HG02610 (cell line): ENCODE measurements at regions not wholly inside any gene's neighbourhood (a gene's known extent, or its start where the extent isn't known, plus 50 kb on each side); places are given as distances from the start of the nearest gene placed in this dataset.
"Not testable (repeated sequence)": the region's sequence is repeated elsewhere in the genome, so short reads cannot be mapped to it uniquely, and the experiment has no call there.

Experiments
- ATAC-seq: cut with Tn5 transposase; IDR thresholded peaks from one replicate; pipeline ENCODE4 v1.9.1; 2021; ENCODE audit warnings: mild to moderate bottlenecking, moderate library complexity; ENCODE audit not compliant: unreplicated experiment

DNA sequence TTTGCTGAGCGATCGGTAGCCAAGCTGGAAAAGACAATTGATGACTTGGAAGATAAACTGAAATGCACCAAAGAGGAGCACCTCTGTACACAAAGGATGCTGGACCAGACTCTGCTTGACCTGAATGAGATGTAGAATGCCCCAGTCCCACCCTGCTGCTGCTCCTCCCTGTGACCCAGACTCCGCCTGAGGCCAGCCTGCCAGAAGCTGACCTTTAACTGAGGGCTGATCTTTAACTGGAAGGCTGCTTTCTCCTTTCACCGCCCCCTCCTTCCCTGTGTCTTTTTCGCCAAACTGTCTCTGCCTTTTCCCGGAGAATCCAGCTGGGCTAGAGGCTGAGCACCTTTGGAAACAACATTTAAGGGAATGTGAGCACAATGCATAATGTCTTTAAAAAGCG is 109.0 kb upstream of the TOX3 start:
- ATAC-seq, result not testable (repeated sequence)

DNA sequence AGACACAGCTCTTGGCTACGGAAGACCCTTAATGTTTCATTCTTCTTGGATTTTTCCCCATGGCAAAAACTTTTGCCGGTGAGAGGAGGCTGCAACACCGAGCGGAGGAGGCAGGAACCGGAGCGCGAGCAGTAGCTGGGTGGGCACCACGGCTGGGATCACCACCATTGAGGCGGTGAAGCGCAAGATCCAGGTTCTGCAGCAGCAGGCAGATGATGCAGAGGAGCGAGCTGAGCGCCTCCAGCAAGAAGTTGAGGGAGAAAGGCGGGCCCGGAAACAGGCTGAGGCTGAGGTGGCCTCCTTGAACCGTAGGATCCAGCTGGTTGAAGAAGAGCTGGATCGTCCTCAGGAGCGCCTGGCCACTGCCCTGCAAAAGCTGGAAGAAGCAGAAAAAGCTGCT is 108.2 kb upstream of the TOX3 start:
- ATAC-seq, result not testable (repeated sequence)

DNA sequence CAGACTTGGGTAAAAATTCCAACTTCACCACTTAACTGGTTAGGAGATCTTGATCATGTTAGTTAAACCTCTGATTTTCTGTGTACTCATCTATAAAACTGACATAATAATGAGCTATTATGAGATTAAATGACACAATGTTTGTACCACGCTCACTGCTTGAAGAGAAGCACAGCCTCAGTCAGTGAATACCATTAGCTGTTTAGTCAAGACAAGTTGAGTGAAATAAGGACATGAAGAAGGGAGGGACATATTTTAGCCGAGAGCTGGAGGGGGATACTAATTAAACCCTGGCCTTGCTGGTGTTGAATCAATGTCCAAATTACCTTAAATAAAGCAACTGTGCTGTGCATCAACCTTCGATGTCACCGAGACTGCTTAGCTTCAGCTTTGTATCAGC is 105.1 kb upstream of the TOX3 start:
- no peak for ATAC-seq

DNA sequence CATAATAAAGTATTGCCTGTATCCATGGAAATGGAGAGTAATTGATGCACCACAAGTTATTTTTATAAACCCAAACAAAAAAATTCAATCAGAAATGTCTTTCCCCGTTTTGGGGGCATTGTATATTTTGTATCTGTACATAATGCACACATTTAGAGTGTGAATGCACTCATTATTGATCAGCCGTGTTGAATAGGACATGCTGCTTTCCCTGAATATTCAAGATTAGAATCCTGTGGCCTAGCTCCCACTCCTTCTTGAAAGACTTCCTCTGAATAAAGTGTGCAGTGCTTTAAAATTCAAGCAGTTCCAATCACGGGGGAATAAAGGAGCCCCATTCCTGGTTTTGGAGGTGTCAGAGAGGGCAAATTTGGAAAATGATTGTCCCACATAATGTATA is 103.8 kb upstream of the TOX3 start:
- no peak for ATAC-seq

GRCh38 chr16:52650318-52650717 is 103.4 kb upstream of the TOX3 start:
- ATAC-seq, result no peak

- no peak for ATAC-seq
These were observed 102.9 kb upstream of the TOX3 start for GRCh38 chr16:52649870-52650269.

GRCh38 chr16:52647588-52647987 is 100.6 kb upstream of the TOX3 start:
- ATAC-seq, result no peak

DNA sequence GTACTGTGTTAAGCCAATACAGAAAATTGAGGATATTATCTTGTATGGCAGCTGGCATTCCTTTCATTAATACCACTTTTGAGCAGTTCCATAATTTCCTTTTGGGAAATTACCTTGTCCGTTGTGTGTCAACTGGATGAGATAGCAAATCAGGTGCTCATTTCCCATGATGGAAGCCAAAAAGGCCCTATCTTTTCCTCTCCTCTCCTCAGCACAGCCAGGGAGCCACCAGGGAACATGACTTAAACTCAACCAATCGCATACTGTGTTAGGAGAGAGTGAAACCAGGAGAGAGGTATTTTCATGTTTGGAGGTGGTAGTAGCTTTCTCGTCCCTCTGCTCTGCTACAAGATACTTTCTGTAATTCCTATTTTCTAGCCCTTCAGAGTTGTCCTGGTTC is 96.1 kb upstream of the TOX3 start:
- no peak for ATAC-seq

- no peak for ATAC-seq
These were observed 87.6 kb upstream of the TOX3 start for GRCh38 chr16:52634528-52634927.

- ATAC-seq, result no peak
These were observed 87.2 kb upstream of the TOX3 start for GRCh38 chr16:52634104-52634503.

DNA sequence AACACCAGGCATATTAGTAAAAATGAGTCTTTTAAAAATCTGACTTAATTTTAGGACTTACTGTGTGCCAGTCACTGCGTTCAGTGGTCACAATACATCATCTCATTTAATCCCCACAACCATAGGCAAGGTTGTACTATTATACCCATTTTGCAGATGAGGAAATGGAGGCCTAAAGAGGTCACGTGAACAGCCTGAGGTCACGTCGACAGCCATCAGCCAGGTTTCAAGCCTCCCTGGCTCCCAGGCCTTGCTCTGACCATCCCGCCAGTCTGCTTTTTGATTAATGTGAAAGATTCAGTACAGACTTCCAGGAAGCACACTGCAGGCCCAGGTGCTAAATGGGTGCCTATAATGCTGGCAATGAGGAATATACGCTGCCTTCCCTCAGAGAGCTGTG is 86.3 kb upstream of the TOX3 start:
- ATAC-seq, result no peak

GRCh38 chr16:52631711-52632110 is 84.8 kb upstream of the TOX3 start:
- ATAC-seq, result no peak

- no peak for ATAC-seq
These were observed 83.8 kb upstream of the TOX3 start for GRCh38 chr16:52630711-52631110.

- ATAC-seq, result no peak
These were observed 82.4 kb upstream of the TOX3 start for GRCh38 chr16:52629296-52629695.

GRCh38 chr16:52624891-52625290 is 77.9 kb upstream of the TOX3 start:
- no peak for ATAC-seq

- no peak for ATAC-seq
These were observed 74.7 kb upstream of the TOX3 start for GRCh38 chr16:52621651-52622050.

- no peak for ATAC-seq
These were observed 72.0 kb upstream of the TOX3 start for GRCh38 chr16:52618753-52619497.

GRCh38 chr16:52617591-52617990 is 70.6 kb upstream of the TOX3 start:
- no peak for ATAC-seq

GRCh38 chr16:52613508-52613907 is 66.6 kb upstream of the TOX3 start:
- no peak for ATAC-seq

DNA sequence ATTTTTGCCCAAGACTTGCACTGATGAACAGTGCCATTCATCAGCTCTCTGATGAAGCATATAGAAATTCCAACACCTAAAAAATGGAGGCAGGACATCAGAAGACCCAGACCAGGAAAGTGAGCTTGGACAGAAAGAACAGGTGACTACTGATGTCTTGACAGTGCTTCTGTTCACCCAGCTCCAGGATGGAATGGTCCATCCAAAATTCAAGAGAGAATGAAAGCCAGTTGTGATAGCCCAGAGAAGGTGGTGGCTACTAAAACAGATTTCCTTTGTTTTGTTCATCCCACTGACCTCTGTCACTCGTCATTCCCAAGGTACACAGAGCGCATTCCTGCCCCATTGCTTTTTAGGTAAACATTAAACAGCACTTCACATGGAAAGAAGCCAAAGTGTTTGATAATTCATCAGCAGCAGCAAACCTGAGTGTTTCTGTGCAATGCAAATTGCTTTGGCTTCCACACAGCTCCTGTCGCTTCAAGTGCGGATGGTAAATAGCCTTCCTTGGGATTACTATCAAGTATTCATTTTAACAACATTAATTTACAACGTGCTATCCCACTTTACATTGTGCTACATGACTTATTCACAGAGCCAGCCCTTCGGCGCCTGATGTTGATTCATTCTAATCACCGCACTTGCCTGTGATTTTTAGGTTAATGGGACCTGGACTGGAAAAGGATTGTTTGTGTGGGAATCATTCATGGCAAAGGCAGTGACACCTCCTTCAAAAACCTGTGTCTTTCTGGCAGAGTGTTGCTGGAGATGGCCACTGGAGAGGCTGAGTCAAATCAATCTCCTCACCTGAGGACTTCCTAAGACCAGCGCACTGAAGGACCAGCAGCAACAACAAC is 65.1 kb upstream of the TOX3 start:
- ATAC-seq, result no peak

DNA sequence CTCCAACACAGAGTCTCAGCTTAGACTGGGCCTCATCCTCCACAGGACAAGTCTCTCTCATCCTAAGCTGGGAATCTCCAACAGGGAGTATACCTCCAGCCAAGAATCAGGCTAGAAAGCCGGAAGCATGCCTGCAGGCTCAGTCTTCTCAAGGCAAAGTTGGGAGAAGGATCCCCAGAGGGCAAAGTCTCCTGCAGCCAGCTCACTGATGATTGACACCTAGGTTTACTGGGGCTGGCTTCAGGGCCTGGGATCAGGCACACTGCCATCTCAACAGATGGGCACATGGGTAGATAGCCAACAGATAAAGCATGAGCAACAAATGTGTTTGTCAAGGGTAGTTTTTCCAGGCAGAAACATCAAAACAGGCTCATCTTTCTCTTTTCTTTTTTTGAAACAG is 56.1 kb upstream of the TOX3 start:
- no peak for ATAC-seq

DNA sequence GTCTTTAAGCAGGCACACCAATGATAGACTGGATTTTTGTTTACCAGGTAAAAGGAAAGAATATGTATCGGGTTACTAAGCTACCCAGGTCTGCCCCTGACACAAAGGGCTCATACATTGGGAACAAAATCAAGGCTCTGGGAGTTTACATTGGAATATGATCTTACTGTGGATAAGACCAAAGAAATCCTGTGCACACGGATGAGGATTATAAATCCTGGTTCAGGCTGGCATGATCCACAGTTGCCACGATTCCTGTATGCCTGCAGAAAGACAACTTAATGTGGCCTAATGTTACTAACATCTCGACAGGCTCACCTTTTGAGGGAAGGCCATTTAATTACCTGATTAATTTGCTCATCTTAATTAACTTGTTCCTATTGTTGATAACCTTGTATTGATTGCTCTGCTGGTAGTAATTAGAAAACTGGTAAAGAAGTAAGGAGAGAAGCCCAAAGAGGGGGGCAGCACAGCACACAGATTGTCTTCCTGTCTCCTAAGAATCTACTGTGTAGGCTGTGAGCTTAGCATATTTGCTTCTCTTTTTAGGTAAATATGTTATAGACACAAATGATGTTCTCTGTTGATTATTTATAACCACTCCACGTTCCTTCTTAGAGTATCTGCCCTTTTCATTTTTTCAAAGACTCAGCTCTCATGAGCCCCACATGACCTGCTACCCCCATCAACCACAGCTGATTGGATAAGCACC is 51.0 kb upstream of the TOX3 start:
- ATAC-seq, result no peak
